HCT116 (cell line): ENCODE measurements at regions not wholly inside any gene's neighbourhood (a gene's known extent, or its start where the extent isn't known, plus 50 kb on each side); places are given as distances from the start of the nearest gene placed in this dataset.
"Not testable (repeated sequence)": the region's sequence is repeated elsewhere in the genome, so short reads cannot be mapped to it uniquely, and the experiment has no call there.

Experiments used
- ATAC-seq: fragments of 200-7000 bp; cut with Tn5 transposase; 2 replicates; pipeline ENCODE4 v1.9.1; 2020; ENCODE audit warnings: mild to moderate bottlenecking, moderate library complexity
- BruUV-seq: library from RNA; stranded (reverse); fragments of 400-500 nt; replicated peaks from 2 replicates; lab custom pipeline; 2021; lab: Mats Ljungman, UMichigan
- CTCF ChIA-PET: fragments of 300-600 bp; sonication (Branson Sonifier 250); formaldehyde crosslinking; loops from one replicate; lab custom pipeline; 2021; ENCODE audit warnings: antibody characterized with exemption; lab: Charles Lee
- POLR2A ChIA-PET: fragments of 300-600, 350-600 bp; sonication (Branson Sonifier 250); formaldehyde crosslinking; loops from one replicate; lab custom pipeline; 2021; ENCODE audit warnings: antibody characterized with exemption; lab: Charles Lee
- RAD21 ChIA-PET, 2 experiments: fragments of 300-600 bp; sonication (Branson Sonifier 250); formaldehyde crosslinking; loops; one replicate each; lab custom pipeline; 2023; ENCODE audit warnings: low total read pairs in 2 of 2; ENCODE audit not compliant: uncharacterized antibody in 2 of 2, unreplicated experiment in 2 of 2, low non-redundant PET in 1 of 2; lab: Charles Lee
- DNase-seq: peaks from one replicate; pipeline ENCODE4 v3.0.0-alpha.2; 2010; ENCODE audit warnings: low read depth, low spot score
- H2AFZ ChIP-seq: fragments of 200-600 bp; shearing (Covaris generic), sonication (generic); 2 replicates; pipeline ENCODE4 v1.6.1; 2017; ENCODE audit warnings: low read depth, mixed run types, mixed read lengths, antibody characterized with exemption, low read length; ENCODE audit not compliant: poor library complexity, severe bottlenecking
- H3K27ac ChIP-seq: 2 replicates; pipeline ENCODE4 v1.5.1; 2012; ENCODE audit warnings: low read depth, low read length
- H3K27me3 ChIP-seq: fragments of 200-600 bp; sonication (generic); 2 replicates; pipeline ENCODE4 v1.6.1; 2016; ENCODE audit warnings: mixed run types, low read length, mixed read lengths; ENCODE audit not compliant: insufficient read depth
- H3K36me3 ChIP-seq, 2 experiments: fragments of 200-500 bp in 1 of 2; fragments of 200-600 bp in 1 of 2; sonication (Bioruptor generic) in 1 of 2; sonication (generic) in 1 of 2; 2 replicates each; pipeline versions ENCODE4 v1.5.1 to v1.6.1; 2014 to 2016; ENCODE audit warnings: low read length in 2 of 2, inconsistent platforms in 1 of 2, mixed read lengths in 1 of 2, mixed run types in 1 of 2; ENCODE audit not compliant: insufficient read depth in 2 of 2, control insufficient read depth in 1 of 2
- H3K4me1 ChIP-seq, 2 experiments: fragments of 200-600 bp in 1 of 2; sonication (generic) in 1 of 2; 2 replicates each; pipeline versions ENCODE4 v1.5.1 to v1.6.1; 2012 to 2017; ENCODE audit warnings: low read length in 2 of 2, inconsistent platforms in 1 of 2, mild to moderate bottlenecking in 1 of 2, mixed read lengths in 1 of 2, mixed run types in 1 of 2, moderate library complexity in 1 of 2; ENCODE audit not compliant: insufficient read depth in 2 of 2, control insufficient read depth in 1 of 2
- H3K4me2 ChIP-seq: fragments of 200-600 bp; sonication (generic); 2 replicates; pipeline ENCODE4 v1.6.1; 2017; ENCODE audit warnings: mixed run types, low read length, mixed read lengths
- H3K4me3 ChIP-seq, 2 experiments: fragments of 200-600 bp in 1 of 2; sonication (generic) in 1 of 2; replicated peaks in 1 of 2; 2 replicates each; pipeline ENCODE4 v1.5.1; 2011 to 2016; ENCODE audit warnings: low read length in 2 of 2, control low read depth in 1 of 2, low read depth in 1 of 2, mild to moderate bottlenecking in 1 of 2, mixed read lengths in 1 of 2, mixed run types in 1 of 2
- H3K79me2 ChIP-seq: fragments of 200-600 bp; sonication (generic); 2 replicates; pipeline ENCODE4 v1.6.1; 2017; ENCODE audit warnings: mild to moderate bottlenecking, mixed run types, low read length, moderate library complexity, mixed read lengths; ENCODE audit not compliant: insufficient read depth
- H3K9ac ChIP-seq: fragments of 200-600 bp; sonication (generic); 2 replicates; pipeline ENCODE4 v1.6.1; 2016; ENCODE audit warnings: low read length, mixed read lengths
- H3K9me2 ChIP-seq: fragments of 200-600 bp; sonication (generic), shearing (Covaris generic); 2 replicates; pipeline ENCODE4 v1.6.1; 2017; ENCODE audit warnings: mixed run types, mild to moderate bottlenecking, moderate library complexity; ENCODE audit not compliant: insufficient read depth
- H3K9me3 ChIP-seq, 2 experiments: fragments of 200-500 bp in 1 of 2; fragments of 200-600 bp in 1 of 2; sonication (Bioruptor generic) in 1 of 2; sonication (generic) in 1 of 2; 2 replicates each; pipeline ENCODE4 v1.6.1; 2014 to 2017; ENCODE audit warnings: low read length in 2 of 2, mixed read lengths in 2 of 2, inconsistent platforms in 1 of 2, low read depth in 1 of 2, mild to moderate bottlenecking in 1 of 2, mixed run types in 1 of 2, moderate library complexity in 1 of 2; ENCODE audit not compliant: control insufficient read depth in 1 of 2, insufficient read depth in 1 of 2
- H4K20me1 ChIP-seq: fragments of 200-600 bp; sonication (generic), shearing (Covaris generic); 2 replicates; pipeline ENCODE4 v1.6.1; 2017; ENCODE audit warnings: mixed run types, mild to moderate bottlenecking, moderate library complexity; ENCODE audit not compliant: insufficient read depth
- CBX3 ChIP-seq: IDR thresholded peaks from 2 replicates; pipeline ENCODE4 v1.6.1; 2012; ENCODE audit warnings: low read depth
- JUND ChIP-seq: IDR thresholded peaks from 2 replicates; pipeline ENCODE4 v1.6.1; 2012
- POLR2A ChIP-seq: IDR thresholded peaks from 2 replicates; pipeline ENCODE4 v1.7.0; 2011; ENCODE audit warnings: borderline replicate concordance; ENCODE audit not compliant: insufficient read depth, insufficient read length; ENCODE audit errors: extremely low read depth
- RAD21 ChIP-seq: IDR thresholded peaks from 2 replicates; pipeline ENCODE4 v1.6.1; 2012; ENCODE audit warnings: low read depth, mild to moderate bottlenecking
- SIN3A ChIP-seq: IDR thresholded peaks from 2 replicates; pipeline ENCODE4 v1.6.1; 2012; ENCODE audit warnings: low read depth
- SP1 ChIP-seq: IDR thresholded peaks from 2 replicates; pipeline ENCODE4 v1.6.1; 2012; ENCODE audit warnings: low read depth
- YY1 ChIP-seq: IDR thresholded peaks from 2 replicates; pipeline ENCODE4 v1.6.1; 2011; ENCODE audit warnings: low read length, low read depth, moderate library complexity, mild to moderate bottlenecking; ENCODE audit not compliant: insufficient replicate concordance; ENCODE audit errors: extremely low read depth
- ZNF274 ChIP-seq: fragments of 200-500 bp; sonication (Bioruptor generic); IDR thresholded peaks from 2 replicates; pipeline ENCODE4 v1.6.1; 2014; ENCODE audit warnings: mild to moderate bottlenecking, low read depth, low read length, inconsistent platforms
- intact Hi-C: fragments of 100-400 bp; cut with micrococcal nuclease; formaldehyde crosslinking; loops from 2 replicates; pipeline ENCODE4 v1.10.0; 2022
- TF ChIP-seq, protein P1 (sequence below): IDR thresholded peaks from 2 replicates; pipeline ENCODE4 v1.6.1; 2012
- TF ChIP-seq, protein P2 (sequence below): IDR thresholded peaks from 2 replicates; pipeline ENCODE4 v1.6.1; 2012
- TF ChIP-seq, protein P3 (sequence below): IDR thresholded peaks from 2 replicates; pipeline ENCODE4 v1.6.1; 2012; ENCODE audit warnings: low read depth

DNA sequence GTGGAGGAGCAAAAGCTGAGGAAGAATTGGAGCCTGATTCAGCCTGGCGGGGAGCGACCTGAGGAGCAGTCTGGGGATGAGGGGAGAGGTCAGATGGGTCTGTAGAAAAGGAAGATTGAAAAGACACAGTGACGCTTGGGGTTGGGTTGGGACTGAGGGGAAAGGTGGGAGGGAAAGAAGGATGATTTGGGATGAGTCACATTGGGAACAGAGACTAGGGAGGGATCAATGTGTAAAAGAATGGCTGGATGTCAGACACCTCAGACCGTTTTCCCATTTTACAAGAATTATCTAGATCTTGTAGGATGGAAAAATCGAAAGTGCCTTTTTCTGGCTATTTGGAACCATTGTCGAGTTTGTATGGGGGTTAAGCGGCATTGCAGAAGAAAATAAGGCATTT is 1076.5 kb downstream of the DNAJB9 start:
- ChIA-PET CTCF (no interaction called here), RAD21 (no interaction called here), POLR2A (no interaction called here)
- no peak overlapping the region for H3K9ac ChIP-seq
- peak overlapping the region; percentile 29 for H3K4me2 ChIP-seq
- no peak overlapping the region for H3K4me3 ChIP-seq
- H4K20me1 ChIP-seq, result no peaks in the 10 kb centered on the region
- intact Hi-C loops, result no loop called here
- DNase-seq (no peak), ATAC-seq (peak; percentile 46; the same call in 1 of the 2 replicates)
- H3K27ac ChIP-seq, result no peak overlapping the region
- TF ChIP-seq POLR2A (no peak), CBX3 (no peak), RAD21 (no peak), SIN3A (no peak), ZNF274 (no peak), YY1 (no peak), JUND (no peak), SP1 (no peak)
- TF ChIP-seq, protein P1, sequence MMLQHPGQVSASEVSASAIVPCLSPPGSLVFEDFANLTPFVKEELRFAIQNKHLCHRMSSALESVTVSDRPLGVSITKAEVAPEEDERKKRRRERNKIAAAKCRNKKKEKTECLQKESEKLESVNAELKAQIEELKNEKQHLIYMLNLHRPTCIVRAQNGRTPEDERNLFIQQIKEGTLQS, result no peak
- TF ChIP-seq, protein P2, sequence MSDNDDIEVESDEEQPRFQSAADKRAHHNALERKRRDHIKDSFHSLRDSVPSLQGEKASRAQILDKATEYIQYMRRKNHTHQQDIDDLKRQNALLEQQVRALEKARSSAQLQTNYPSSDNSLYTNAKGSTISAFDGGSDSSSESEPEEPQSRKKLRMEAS, result no peak
- TF ChIP-seq, protein P3, sequence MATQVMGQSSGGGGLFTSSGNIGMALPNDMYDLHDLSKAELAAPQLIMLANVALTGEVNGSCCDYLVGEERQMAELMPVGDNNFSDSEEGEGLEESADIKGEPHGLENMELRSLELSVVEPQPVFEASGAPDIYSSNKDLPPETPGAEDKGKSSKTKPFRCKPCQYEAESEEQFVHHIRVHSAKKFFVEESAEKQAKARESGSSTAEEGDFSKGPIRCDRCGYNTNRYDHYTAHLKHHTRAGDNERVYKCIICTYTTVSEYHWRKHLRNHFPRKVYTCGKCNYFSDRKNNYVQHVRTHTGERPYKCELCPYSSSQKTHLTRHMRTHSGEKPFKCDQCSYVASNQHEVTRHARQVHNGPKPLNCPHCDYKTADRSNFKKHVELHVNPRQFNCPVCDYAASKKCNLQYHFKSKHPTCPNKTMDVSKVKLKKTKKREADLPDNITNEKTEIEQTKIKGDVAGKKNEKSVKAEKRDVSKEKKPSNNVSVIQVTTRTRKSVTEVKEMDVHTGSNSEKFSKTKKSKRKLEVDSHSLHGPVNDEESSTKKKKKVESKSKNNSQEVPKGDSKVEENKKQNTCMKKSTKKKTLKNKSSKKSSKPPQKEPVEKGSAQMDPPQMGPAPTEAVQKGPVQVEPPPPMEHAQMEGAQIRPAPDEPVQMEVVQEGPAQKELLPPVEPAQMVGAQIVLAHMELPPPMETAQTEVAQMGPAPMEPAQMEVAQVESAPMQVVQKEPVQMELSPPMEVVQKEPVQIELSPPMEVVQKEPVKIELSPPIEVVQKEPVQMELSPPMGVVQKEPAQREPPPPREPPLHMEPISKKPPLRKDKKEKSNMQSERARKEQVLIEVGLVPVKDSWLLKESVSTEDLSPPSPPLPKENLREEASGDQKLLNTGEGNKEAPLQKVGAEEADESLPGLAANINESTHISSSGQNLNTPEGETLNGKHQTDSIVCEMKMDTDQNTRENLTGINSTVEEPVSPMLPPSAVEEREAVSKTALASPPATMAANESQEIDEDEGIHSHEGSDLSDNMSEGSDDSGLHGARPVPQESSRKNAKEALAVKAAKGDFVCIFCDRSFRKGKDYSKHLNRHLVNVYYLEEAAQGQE, result no peak
- H3K79me2 ChIP-seq, result no peaks in the 10 kb centered on the region
- no peak overlapping the region for H2AFZ ChIP-seq
- no peaks in the 10 kb centered on the region for H3K27me3 ChIP-seq
- BruUV-seq, result no TSS peak
- no peaks in the 10 kb centered on the region for H3K9me2 ChIP-seq
- H3K9me3 ChIP-seq, result no peaks in the 10 kb centered on the region
- H3K4me1 ChIP-seq, result peaks cover 0 to 31% of the 10 kb centered on the region in 2 experiments; a peak in 2 of 4 replicates
- no peaks in the 10 kb centered on the region for H3K36me3 ChIP-seq

DNA sequence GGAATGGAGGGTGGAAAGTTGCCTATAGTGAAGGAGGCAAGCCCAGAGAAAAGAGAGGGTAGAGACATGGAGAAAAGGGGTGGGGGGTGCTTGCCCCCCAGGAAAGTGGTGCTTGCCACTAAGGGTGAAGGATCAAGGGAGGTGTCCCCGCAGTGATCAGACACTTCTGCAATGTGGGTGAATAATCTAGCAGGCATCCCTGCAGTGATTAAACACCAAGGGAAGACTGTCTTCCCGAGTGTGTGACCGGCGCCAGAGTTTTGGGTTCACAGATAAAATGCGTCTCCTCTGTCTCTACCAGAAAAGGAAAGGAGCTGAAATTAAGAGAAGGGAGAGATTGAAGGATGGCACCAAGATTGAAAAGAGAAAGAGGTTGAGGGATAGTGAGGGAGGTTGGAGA is 1076.9 kb downstream of the DNAJB9 start:
- H3K27ac ChIP-seq, H3K27me3 ChIP-seq, POLR2A ChIA-PET, H3K9ac ChIP-seq, H3K36me3 ChIP-seq, intact Hi-C loops, H3K79me2 ChIP-seq, DNase-seq, H3K9me2 ChIP-seq, RAD21 ChIA-PET, H3K9me3 ChIP-seq, CTCF ChIA-PET, H3K4me3 ChIP-seq, BruUV-seq, H4K20me1 ChIP-seq: not testable (repeated sequence)
- ATAC-seq, result peak; percentile 58; the same call in 1 of the 2 replicates
- peak overlapping the region; percentile 41 for H3K4me2 ChIP-seq
- peaks cover 0 to 27% of the 10 kb centered on the region in 2 experiments; a peak in 2 of 4 replicates for H3K4me1 ChIP-seq
- H2AFZ ChIP-seq, result peak overlapping the region; percentile 45
